CD4-positive, alpha-beta T cell treated with Interferon gamma for 1 hour (primary cell): ENCODE measurements at regions not wholly inside any gene's neighbourhood (a gene's known extent, or its start where the extent isn't known, plus 50 kb on each side); places are given as distances from the start of the nearest gene placed in this dataset.

ENCODE experiments used
- DNase-seq: peaks from one replicate; pipeline ENCODE4 v3.0.0-alpha.2; 2020

DNA sequence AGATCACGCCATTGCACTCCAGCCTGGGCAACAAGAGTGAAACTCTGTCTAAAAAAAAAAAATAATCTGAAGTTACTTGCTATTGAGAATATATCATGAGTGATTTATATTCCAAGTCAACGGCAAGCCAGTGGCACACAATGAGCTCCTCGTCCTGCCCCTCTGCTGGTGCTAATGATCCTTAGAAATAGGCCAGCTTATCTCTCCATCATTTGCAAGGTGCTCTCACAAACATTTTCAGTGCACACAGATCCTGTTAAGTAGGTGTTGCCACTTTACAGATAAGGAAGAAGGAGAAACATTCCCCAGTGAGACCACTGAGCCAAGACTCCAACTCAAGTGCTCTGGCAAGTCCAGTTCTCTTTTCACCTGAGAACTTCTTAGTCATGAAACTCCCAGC, 91.3 kb upstream of the GPR45 start:
- no peak for DNase-seq

DNA sequence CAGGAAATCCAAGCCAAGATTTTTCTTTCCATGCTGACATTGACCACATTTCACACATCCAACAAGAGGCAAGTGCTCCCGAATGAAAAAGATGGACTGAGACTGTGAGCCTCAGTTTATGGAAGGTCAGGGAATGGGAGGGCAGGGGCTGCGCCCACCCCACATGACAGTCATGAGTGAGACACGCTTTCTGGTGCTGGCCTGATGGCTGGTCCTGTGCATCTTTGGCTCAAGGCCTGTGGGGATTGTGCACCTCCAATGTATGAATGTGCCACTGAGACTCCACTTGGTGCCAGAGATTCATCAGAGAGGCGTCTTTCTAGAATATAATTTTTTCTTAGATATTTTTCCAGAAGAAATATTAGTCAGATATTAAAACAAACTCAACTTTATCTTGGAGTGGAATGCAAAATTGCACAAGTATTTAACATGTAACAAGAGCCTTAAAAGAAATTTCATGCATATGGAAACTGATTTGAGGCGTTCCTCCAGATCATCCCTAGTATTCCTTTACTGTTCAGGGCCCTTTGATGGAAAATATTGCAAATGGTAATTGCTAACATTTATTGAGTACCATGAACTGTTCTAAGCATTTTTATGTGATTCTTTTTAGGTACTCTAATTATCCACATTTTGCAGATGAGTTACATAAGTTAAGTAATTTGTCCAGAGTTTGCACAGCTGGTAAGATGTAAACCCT, 87.3 kb upstream of the GPR45 start:
- no peak for DNase-seq

- no peak for DNase-seq
Measured at GRCh38 chr2:105156166-105156565, 85.4 kb upstream of the GPR45 start.

- DNase-seq: no peak
Measured at GRCh38 chr2:105158002-105158401, 83.5 kb upstream of the GPR45 start.

- no peak for DNase-seq
Measured at GRCh38 chr2:105166688-105167087, 74.9 kb upstream of the GPR45 start.

- no peak for DNase-seq
Measured at GRCh38 chr2:105168543-105168942, 73.0 kb upstream of the GPR45 start.

DNA sequence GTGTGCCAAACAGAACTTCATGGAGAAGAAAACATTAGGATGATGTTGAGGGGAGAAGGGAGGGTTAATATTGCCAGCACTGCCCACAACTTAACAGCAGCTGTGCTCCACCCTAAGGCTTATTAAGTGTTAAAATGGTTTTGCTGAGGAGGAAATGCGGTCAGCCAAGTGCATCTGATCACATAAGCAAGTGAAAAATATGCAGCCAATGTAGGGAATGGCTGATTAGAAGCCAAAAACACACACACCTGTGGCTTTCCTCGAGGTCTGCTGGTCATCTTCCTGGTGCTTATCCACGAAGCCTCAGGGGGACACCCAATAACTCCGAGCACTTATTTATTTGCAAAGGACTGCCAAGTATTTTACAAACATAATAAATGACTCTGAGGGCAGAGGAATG, 66.3 kb upstream of the GPR45 start:
- no peak for DNase-seq

- no peak for DNase-seq
Measured at GRCh38 chr2:105176429-105176828, 65.1 kb upstream of the GPR45 start.

- no peak for DNase-seq
Measured at GRCh38 chr2:105177008-105177407, 64.5 kb upstream of the GPR45 start.

DNA sequence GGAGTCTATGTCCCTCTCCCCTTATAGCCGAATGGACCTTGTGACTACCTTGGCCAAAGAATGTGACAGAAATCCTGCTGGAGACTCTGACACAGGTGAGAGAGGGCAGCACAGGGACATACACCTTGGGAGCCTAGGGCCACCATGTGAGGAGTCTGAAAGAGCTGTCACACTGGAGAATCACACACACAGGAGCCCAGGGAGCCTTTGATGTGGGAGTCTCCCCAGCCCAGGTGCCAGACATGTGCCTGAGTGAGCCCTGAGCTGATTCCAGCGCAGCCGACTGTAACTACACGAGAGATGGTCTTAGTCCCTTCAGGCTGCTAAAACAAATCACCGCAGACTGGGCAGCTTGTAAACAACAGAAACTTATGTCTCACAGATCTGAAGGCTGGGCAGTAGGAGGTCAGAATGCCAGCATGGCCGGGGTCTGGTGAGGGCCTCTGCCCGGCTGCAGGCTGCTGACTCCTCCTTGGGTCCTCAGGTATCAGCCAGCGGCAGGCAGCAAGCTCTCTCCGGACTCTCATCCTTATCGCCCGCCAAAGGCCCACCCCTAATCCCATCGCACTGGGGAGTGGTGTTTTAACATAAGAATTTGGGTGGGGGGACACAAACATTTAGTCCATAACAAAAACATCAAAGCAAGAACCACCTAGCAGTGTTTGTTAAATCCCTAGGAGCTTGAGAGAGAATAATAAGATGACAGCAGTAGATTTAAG, 63.8 kb upstream of the GPR45 start:
- no peak for DNase-seq

GRCh38 chr2:105179469-105180372, 61.8 kb upstream of the GPR45 start:
- peak; percentile 23 for DNase-seq

- DNase-seq: no peak
Measured at GRCh38 chr2:105180491-105180972, 61.0 kb upstream of the GPR45 start.

GRCh38 chr2:105181282-105181681, 60.3 kb upstream of the GPR45 start:
- no peak for DNase-seq

GRCh38 chr2:105183555-105184323, 57.8 kb upstream of the GPR45 start:
- DNase-seq: no peak

- no peak for DNase-seq
Measured at GRCh38 chr2:105184420-105184819, 57.1 kb upstream of the GPR45 start.

- no peak for DNase-seq
Measured at GRCh38 chr2:105186967-105187498, 54.5 kb upstream of the GPR45 start.

DNA sequence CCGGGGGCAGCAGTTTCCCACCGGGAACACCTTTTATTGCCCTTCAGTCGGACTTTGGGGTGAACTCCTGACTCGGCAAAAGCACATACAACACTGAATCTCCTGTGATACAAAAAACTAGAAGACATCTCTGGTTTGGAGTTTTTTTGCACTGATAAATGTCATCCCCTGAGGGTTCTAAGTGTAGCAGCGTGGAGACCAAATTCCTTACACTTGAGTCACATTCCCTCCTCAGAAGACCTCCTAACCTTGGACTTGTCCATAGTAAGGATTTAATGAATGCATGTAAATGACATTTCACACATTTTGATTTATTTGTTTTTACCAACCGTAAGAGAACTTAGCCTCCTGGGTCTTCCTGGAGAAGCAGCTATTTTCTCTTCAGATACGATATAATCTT, 54.0 kb upstream of the GPR45 start:
- no peak for DNase-seq

DNA sequence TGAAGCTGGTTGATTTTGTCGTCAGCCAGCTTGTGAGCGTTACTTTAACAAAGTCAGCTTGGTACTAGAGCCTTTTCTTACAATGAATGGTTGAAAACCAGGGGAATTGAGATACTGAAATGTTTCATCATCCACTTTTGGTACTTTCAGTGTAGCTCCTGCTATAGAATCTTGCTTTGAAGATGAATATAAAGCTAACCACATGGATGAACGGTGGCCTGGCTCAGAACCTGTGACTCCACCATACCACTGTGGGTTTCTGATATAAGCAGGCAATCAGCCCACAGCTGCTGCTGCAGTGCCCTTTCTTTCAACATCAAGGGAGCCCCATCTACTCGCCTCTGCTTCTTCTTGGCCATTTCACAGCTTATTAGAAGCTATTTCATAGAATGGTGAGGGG, 53.2 kb upstream of the GPR45 start:
- DNase-seq: no peak
